ENCODE measurements at regions not wholly inside any gene's neighbourhood (a gene's known extent, or its start where the extent isn't known, plus 50 kb on each side); places are given as distances from the start of the nearest gene placed in this dataset.

DNA sequence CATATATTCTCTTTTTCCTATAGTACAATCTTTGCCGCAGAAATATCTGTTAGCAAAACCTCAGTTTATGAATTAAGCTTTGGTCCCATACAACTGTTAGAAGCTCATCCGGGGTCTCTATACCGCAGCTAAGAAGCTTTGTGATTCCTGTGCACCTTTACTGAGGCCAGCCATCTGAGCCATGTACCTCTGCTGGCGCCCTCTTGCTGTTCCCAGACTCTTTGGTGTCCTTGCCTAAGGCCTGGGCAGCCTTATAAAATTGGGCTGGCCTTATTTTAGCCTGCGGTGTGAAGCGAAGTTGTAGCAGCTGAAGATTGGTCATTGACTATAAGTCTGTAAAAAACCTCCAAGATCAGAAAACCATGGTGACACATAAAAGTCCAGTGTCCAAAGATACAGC is 1135.1 kb upstream of the CHAC2 start:
- no peak for TF ChIP-seq CTCF (IDR thresholded peaks at IDR 0.05)
- TF ChIP-seq POLR2AphosphoS5 (IDR thresholded peaks at IDR 0.05) = no peak

Measured in suprapubic skin (tissue), 3 donors.